Suprapubic skin (tissue), 4 donors: ENCODE measurements at regions not wholly inside any gene's neighbourhood (a gene's known extent, or its start where the extent isn't known, plus 50 kb on each side); places are given as distances from the start of the nearest gene placed in this dataset.

Experiments
- CTCF ChIP-seq, 2 donors: fragments of 200-600 bp in 1 of 2; fragments of 450-650 bp in 1 of 2; sonication (generic) in 1 of 2; IDR thresholded peaks; one replicate each; pipeline ENCODE4 v1.5.1; 2016 to 2019; ENCODE audit warnings: antibody characterized with exemption in 2 of 2, mild to moderate bottlenecking in 1 of 2, moderate library complexity in 1 of 2
- POLR2A ChIP-seq, 2 donors: fragments of 450-650 bp; IDR thresholded peaks; one replicate each; pipeline ENCODE4 v1.6.1; 2017; ENCODE audit warnings: antibody characterized with exemption in 2 of 2, mild to moderate bottlenecking in 2 of 2, moderate library complexity in 2 of 2
- POLR2AphosphoS5 ChIP-seq, 3 donors: sonication (generic); formaldehyde crosslinking; IDR thresholded peaks; one replicate each; pipeline ENCODE4 v1.6.1; 2017; ENCODE audit warnings: antibody characterized with exemption in 3 of 3

- no peak for TF ChIP-seq CTCF (IDR thresholded peaks at IDR 0.05)
- TF ChIP-seq POLR2AphosphoS5 (IDR thresholded peaks at IDR 0.05), result no peak
- no peak for TF ChIP-seq POLR2A (IDR thresholded peaks at IDR 0.05)
Measured at GRCh38 chrX:46354481-46354880, 190.7 kb downstream of the ZNF674 start.
